ENCODE measurements at regions not wholly inside any gene's neighbourhood (a gene's known extent, or its start where the extent isn't known, plus 50 kb on each side); places are given as distances from the start of the nearest gene placed in this dataset.

DNA sequence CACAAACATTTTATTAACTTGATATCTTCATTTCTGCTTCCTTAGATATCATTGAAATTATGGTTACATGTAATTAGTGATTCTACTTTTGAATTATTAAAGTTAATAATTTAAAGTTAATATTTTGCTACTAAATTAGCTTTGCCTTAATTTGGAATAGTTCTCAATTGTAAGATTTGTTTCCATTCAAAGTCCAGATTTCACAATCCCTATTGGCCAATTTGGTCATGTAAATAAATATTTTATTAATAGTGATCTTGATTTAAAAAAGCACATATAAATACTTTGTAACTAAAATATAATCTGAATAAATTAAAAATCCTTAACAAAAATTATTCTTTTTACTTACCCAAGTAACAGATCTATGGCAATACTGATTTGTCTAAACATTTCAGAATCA is 1558.6 kb downstream of the NCAM2 start:
- Histone ChIP-seq H3K4me1 (replicated peaks; ENCODE audit: insufficient read depth) (no peaks in the 10 kb centered on the region), H3K9me3 (ENCODE audit: insufficient read depth, low read depth) (no peaks in the 10 kb centered on the region), H3K4me3 (no peak overlapping the region), H3K36me3 (ENCODE audit: low read depth) (no peaks in the 10 kb centered on the region), H4K20me1 (ENCODE audit: insufficient read depth) (no peaks in the 10 kb centered on the region), H3K27ac (no peak overlapping the region), H3K27me3 (ENCODE audit: insufficient read depth, low read depth) (no peaks in the 10 kb centered on the region), H3K79me2 (ENCODE audit: low read depth) (no peaks in the 10 kb centered on the region), H3K4me2 (no peak overlapping the region), H3K9me2 (ENCODE audit: insufficient read depth) (no peaks in the 10 kb centered on the region), H3F3A (ENCODE audit: insufficient read depth, low read depth) (no peaks in the 10 kb centered on the region), H2AFZ (no peak overlapping the region)
- DNase-seq: no peak
- no TSS peak for BruUV-seq (replicated peaks)
- TF ChIP-seq, protein P1, sequence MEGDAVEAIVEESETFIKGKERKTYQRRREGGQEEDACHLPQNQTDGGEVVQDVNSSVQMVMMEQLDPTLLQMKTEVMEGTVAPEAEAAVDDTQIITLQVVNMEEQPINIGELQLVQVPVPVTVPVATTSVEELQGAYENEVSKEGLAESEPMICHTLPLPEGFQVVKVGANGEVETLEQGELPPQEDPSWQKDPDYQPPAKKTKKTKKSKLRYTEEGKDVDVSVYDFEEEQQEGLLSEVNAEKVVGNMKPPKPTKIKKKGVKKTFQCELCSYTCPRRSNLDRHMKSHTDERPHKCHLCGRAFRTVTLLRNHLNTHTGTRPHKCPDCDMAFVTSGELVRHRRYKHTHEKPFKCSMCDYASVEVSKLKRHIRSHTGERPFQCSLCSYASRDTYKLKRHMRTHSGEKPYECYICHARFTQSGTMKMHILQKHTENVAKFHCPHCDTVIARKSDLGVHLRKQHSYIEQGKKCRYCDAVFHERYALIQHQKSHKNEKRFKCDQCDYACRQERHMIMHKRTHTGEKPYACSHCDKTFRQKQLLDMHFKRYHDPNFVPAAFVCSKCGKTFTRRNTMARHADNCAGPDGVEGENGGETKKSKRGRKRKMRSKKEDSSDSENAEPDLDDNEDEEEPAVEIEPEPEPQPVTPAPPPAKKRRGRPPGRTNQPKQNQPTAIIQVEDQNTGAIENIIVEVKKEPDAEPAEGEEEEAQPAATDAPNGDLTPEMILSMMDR (conservative IDR thresholded peaks at IDR 0.05): no peak
- no peak for TF ChIP-seq EZH2 (IDR thresholded peaks at IDR 0.05; ENCODE audit: low read depth)
- CTCF ChIA-PET: interaction anchor here (0.6 kb wide), 1 partner anchor 298 kb away, joined by 3 read pairs; no protein-coding TSS in a partner anchor
- intact Hi-C loops (cut with micrococcal nuclease; ENCODE audit: unreplicated experiment): no loop called here
- POLR2A ChIA-PET (ENCODE audit: unreplicated experiment): no interaction called here

DNA sequence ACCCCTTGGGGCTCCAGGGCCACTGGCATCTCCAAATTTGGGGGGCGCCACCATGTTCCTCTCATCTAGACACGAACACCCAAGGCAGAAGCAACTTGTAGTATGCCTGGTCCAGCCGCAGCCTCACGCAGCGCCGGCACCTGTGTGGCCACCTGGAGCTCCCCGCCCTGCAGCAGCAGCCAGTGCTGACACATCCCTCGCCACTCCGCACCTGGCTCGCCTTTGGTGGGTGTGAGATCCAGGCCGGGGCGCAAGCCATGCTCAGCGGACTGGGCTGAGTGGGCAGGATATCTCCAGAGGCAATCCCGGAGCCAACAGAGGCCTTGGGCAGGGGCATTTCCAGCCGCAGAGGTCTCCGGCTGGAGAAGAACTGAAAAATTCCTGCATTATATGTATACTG is 1563.7 kb downstream of the NCAM2 start:
- CTCF ChIA-PET: no interaction called here
- no peak overlapping the region for H3K4me2 ChIP-seq
- no peak overlapping the region for H2AFZ ChIP-seq
- H4K20me1 ChIP-seq (ENCODE audit: insufficient read depth): no peaks in the 10 kb centered on the region
- TF ChIP-seq, protein P1 (conservative IDR thresholded peaks at IDR 0.05): no peak
- TF ChIP-seq EZH2 (IDR thresholded peaks at IDR 0.05; ENCODE audit: low read depth): no peak
- H3K4me1 ChIP-seq (replicated peaks; ENCODE audit: insufficient read depth): no peaks in the 10 kb centered on the region
- H3K27me3 ChIP-seq (ENCODE audit: insufficient read depth, low read depth): no peaks in the 10 kb centered on the region
- H3F3A ChIP-seq (ENCODE audit: insufficient read depth, low read depth): no peaks in the 10 kb centered on the region
- H3K27ac ChIP-seq: no peak overlapping the region
- no peaks in the 10 kb centered on the region for H3K9me3 ChIP-seq (ENCODE audit: insufficient read depth, low read depth)
- POLR2A ChIA-PET (ENCODE audit: unreplicated experiment): no interaction called here
- no TSS peak for BruUV-seq (replicated peaks)
- intact Hi-C loops (cut with micrococcal nuclease; ENCODE audit: unreplicated experiment): no loop called here
- H3K79me2 ChIP-seq (ENCODE audit: low read depth): no peaks in the 10 kb centered on the region
- no peak for DNase-seq
- H3K36me3 ChIP-seq (ENCODE audit: low read depth): no peaks in the 10 kb centered on the region
- no peak overlapping the region for H3K4me3 ChIP-seq
- no peaks in the 10 kb centered on the region for H3K9me2 ChIP-seq (ENCODE audit: insufficient read depth)

DNA sequence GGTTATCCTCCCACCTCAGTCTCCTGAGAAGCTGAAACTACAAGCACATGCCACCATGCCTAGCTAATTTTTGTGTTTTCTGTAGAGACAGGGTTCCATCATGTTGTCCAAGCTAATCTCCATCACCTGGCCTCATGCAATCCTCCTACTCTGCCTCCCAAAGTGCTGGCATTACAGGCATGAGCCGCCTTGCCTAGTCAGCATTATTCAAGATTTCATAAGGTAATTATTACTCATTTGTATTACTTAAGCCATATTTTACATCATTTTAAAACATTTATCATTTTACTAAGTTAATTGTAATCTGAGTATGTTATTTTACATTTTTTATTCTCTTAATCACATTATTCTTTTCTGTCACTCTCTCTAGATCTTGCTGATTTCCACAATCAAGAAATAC is 1575.6 kb downstream of the NCAM2 start:
- Histone ChIP-seq H3K4me2 (no peak overlapping the region), H3K9me2 (ENCODE audit: insufficient read depth) (no peaks in the 10 kb centered on the region), H3K9me3 (ENCODE audit: insufficient read depth, low read depth) (no peaks in the 10 kb centered on the region), H3K36me3 (ENCODE audit: low read depth) (no peaks in the 10 kb centered on the region), H2AFZ (no peak overlapping the region), H3K4me3 (no peak overlapping the region), H3K27me3 (ENCODE audit: insufficient read depth, low read depth) (no peaks in the 10 kb centered on the region), H3K27ac (no peak overlapping the region), H3K4me1 (replicated peaks; ENCODE audit: insufficient read depth) (no peaks in the 10 kb centered on the region), H4K20me1 (ENCODE audit: insufficient read depth) (no peaks in the 10 kb centered on the region), H3F3A (ENCODE audit: insufficient read depth, low read depth) (no peaks in the 10 kb centered on the region), H3K79me2 (ENCODE audit: low read depth) (no peaks in the 10 kb centered on the region)
- no peak for DNase-seq
- TF ChIP-seq, protein P1 (conservative IDR thresholded peaks at IDR 0.05): no peak
- no peak for TF ChIP-seq EZH2 (IDR thresholded peaks at IDR 0.05; ENCODE audit: low read depth)
- intact Hi-C loops (cut with micrococcal nuclease; ENCODE audit: unreplicated experiment): loop anchor here (10.0 kb wide), 1 partner anchor 441 kb away; no protein-coding TSS in a partner anchor
- no TSS peak for BruUV-seq (replicated peaks)
- CTCF ChIA-PET: no interaction called here
- POLR2A ChIA-PET (ENCODE audit: unreplicated experiment): no interaction called here
